DND-41 (cell line): ENCODE measurements at regions not wholly inside any gene's neighbourhood (a gene's known extent, or its start where the extent isn't known, plus 50 kb on each side); places are given as distances from the start of the nearest gene placed in this dataset.

ENCODE experiments used
- ATAC-seq: fragments of 200-7000 bp; cut with Tn5 transposase; 3 replicates; pipeline ENCODE4 v1.9.1; 2021; ENCODE audit warnings: low read depth; ENCODE audit not compliant: insufficient read depth
- DNase-seq: peaks from one replicate; pipeline ENCODE4 v3.0.0-alpha.2; 2020
- H2AFZ ChIP-seq: 2 replicates; pipeline ENCODE4 v1.6.0; 2012; ENCODE audit warnings: low read depth, low read length
- H3K27ac ChIP-seq: 2 replicates; pipeline ENCODE4 v1.5.1; 2012; ENCODE audit warnings: low read length, inconsistent platforms
- H3K27me3 ChIP-seq: fragments of 200-600 bp; sonication (generic); 2 replicates; pipeline ENCODE4 v1.6.0; 2012; ENCODE audit warnings: low read length, mild to moderate bottlenecking, inconsistent platforms; ENCODE audit not compliant: insufficient read depth, poor library complexity
- H3K36me3 ChIP-seq: 2 replicates; pipeline ENCODE4 v1.5.1; 2012; ENCODE audit warnings: low read length, inconsistent platforms; ENCODE audit not compliant: insufficient read depth
- H3K4me1 ChIP-seq: 2 replicates; pipeline ENCODE4 v1.5.1; 2012; ENCODE audit warnings: mild to moderate bottlenecking, low read length; ENCODE audit not compliant: insufficient read depth
- H3K4me2 ChIP-seq: 2 replicates; pipeline ENCODE4 v1.6.0; 2012; ENCODE audit warnings: mild to moderate bottlenecking, moderate library complexity, low read length, inconsistent platforms; ENCODE audit not compliant: insufficient read depth
- H3K4me3 ChIP-seq, 2 experiments: fragments of 200-600 bp in 1 of 2; shearing (Covaris generic) in 1 of 2; 2 replicates each; pipeline ENCODE4 v1.5.1; 2012 to 2016; ENCODE audit warnings: inconsistent platforms in 2 of 2, low read length in 2 of 2, mild to moderate bottlenecking in 2 of 2, low read depth in 1 of 2, moderate library complexity in 1 of 2
- H3K79me2 ChIP-seq: 2 replicates; pipeline ENCODE4 v1.6.0; 2012; ENCODE audit warnings: low read length, inconsistent platforms; ENCODE audit not compliant: insufficient read depth
- H3K9ac ChIP-seq: 2 replicates; pipeline ENCODE4 v1.6.0; 2012; ENCODE audit warnings: low read depth, mild to moderate bottlenecking, inconsistent platforms, low read length, moderate library complexity
- H3K9me3 ChIP-seq: 2 replicates; pipeline ENCODE4 v1.5.1; 2012; ENCODE audit warnings: low read length, moderate library complexity, mild to moderate bottlenecking, inconsistent platforms; ENCODE audit not compliant: insufficient read depth, severe bottlenecking
- H4K20me1 ChIP-seq: 2 replicates; pipeline ENCODE4 v1.6.0; 2012; ENCODE audit warnings: low read length; ENCODE audit not compliant: insufficient read depth
- CTCF ChIP-seq: IDR thresholded peaks from 2 replicates; pipeline ENCODE4 v1.5.1; 2012; ENCODE audit warnings: borderline replicate concordance, low read length, moderate library complexity, mild to moderate bottlenecking; ENCODE audit not compliant: poor library complexity, severe bottlenecking; ENCODE audit errors: extremely low read depth
- EZH2 ChIP-seq: IDR thresholded peaks from 3 replicates; pipeline ENCODE4 v1.6.1; 2012; ENCODE audit warnings: borderline replicate concordance, low read depth, mild to moderate bottlenecking, moderate library complexity, low read length, inconsistent platforms; ENCODE audit not compliant: severe bottlenecking

GRCh38 chr21:34272321-34272720, 91.5 kb upstream of the KCNE2 start:
- no peaks in the 10 kb centered on the region for H3K27me3 ChIP-seq
- ATAC-seq, result no peak
- H2AFZ ChIP-seq, result no peak overlapping the region
- no peak overlapping the region for H3K27ac ChIP-seq
- no peaks in the 10 kb centered on the region for H3K4me1 ChIP-seq
- TF ChIP-seq CTCF (no peak), EZH2 (no peak)
- H3K79me2 ChIP-seq, result no peaks in the 10 kb centered on the region
- DNase-seq, result no peak
- H3K4me2 ChIP-seq, result no peak overlapping the region
- H3K9ac ChIP-seq, result no peak overlapping the region
- no peaks in the 10 kb centered on the region for H4K20me1 ChIP-seq
- H3K9me3 ChIP-seq, result no peaks in the 10 kb centered on the region
- no peaks in the 10 kb centered on the region for H3K36me3 ChIP-seq
- no peak overlapping the region for H3K4me3 ChIP-seq

- no peaks in the 10 kb centered on the region for H3K4me1 ChIP-seq
- H2AFZ ChIP-seq, result no peak overlapping the region
- no peaks in the 10 kb centered on the region for H3K36me3 ChIP-seq
- H3K27me3 ChIP-seq, result no peaks in the 10 kb centered on the region
- DNase-seq (no peak), ATAC-seq (no peak)
- no peak overlapping the region for H3K9ac ChIP-seq
- H3K79me2 ChIP-seq, result no peaks in the 10 kb centered on the region
- TF ChIP-seq CTCF, result no peak
- TF ChIP-seq EZH2, result no peak
- H3K4me2 ChIP-seq, result no peak overlapping the region
- no peak overlapping the region for H3K27ac ChIP-seq
- H3K9me3 ChIP-seq, result no peaks in the 10 kb centered on the region
- no peaks in the 10 kb centered on the region for H4K20me1 ChIP-seq
- H3K4me3 ChIP-seq, result no peak overlapping the region
Measured at GRCh38 chr21:34274001-34274400, 89.8 kb upstream of the KCNE2 start.

- Histone ChIP-seq H2AFZ (no peak overlapping the region), H3K36me3 (no peaks in the 10 kb centered on the region), H3K27me3 (no peaks in the 10 kb centered on the region), H3K9me3 (no peaks in the 10 kb centered on the region), H3K4me3 (no peak overlapping the region), H3K79me2 (no peaks in the 10 kb centered on the region), H3K4me1 (no peaks in the 10 kb centered on the region), H3K9ac (no peak overlapping the region), H3K27ac (no peak overlapping the region), H3K4me2 (no peak overlapping the region), H4K20me1 (no peaks in the 10 kb centered on the region)
- ATAC-seq (no peak), DNase-seq (no peak)
- no peak for TF ChIP-seq EZH2
- no peak for TF ChIP-seq CTCF
Measured at GRCh38 chr21:34276711-34277425, 86.9 kb upstream of the KCNE2 start.
